GM12878 (cell line): ENCODE measurements at regions not wholly inside any gene's neighbourhood (a gene's known extent, or its start where the extent isn't known, plus 50 kb on each side); places are given as distances from the start of the nearest gene placed in this dataset.

Source experiments
- ATAC-seq: fragments of 200-7000 bp; cut with Tn5 transposase; 3 replicates; pipeline ENCODE4 v1.9.1; 2020; ENCODE audit warnings: mild to moderate bottlenecking, moderate library complexity
- BruUV-seq: library from RNA; stranded (reverse); fragments of 400-500 nt; replicated peaks from 2 replicates; lab custom pipeline; 2021; lab: Mats Ljungman, UMichigan
- CTCF ChIA-PET: fragments of 300-600 bp; sonication (Branson Sonifier 250); formaldehyde crosslinking; extraction: SDS; loops from one replicate; lab custom pipeline; 2021; ENCODE audit warnings: inconsistent platforms; lab: Yijun Ruan, JAX
- POLR2A ChIA-PET: fragments of 350-600 bp; formaldehyde crosslinking; extraction: SDS; loops from one replicate; lab custom pipeline; 2021; ENCODE audit warnings: inconsistent platforms; lab: Charles Lee
- RAD21 ChIA-PET: fragments of 300-600 bp; sonication (Branson Sonifier 250); formaldehyde crosslinking; loops from one replicate; lab custom pipeline; 2023; ENCODE audit warnings: antibody characterized with exemption; ENCODE audit not compliant: unreplicated experiment; lab: Charles Lee
- SMC1A ChIA-PET: fragments of 300-600 bp; sonication (Branson Sonifier 250); formaldehyde crosslinking; loops from one replicate; lab custom pipeline; 2023; ENCODE audit not compliant: unreplicated experiment, uncharacterized antibody; lab: Charles Lee
- DNase-seq: peaks from one replicate; pipeline ENCODE4 v3.0.0-alpha.2; 2011; ENCODE audit warnings: low read depth, low spot score
- FAIRE-seq: peaks from 3 replicates; lab custom pipeline; 2011; peaks lifted over from hg19 to GRCh38; lab: Jason Lieb, UNC
- H2AFZ ChIP-seq: 2 replicates; pipeline ENCODE4 v1.6.0; 2011; ENCODE audit warnings: low read depth, low read length, control low read depth; ENCODE audit not compliant: control insufficient read depth
- H3K27ac ChIP-seq: 2 replicates; pipeline ENCODE4 v1.5.1; 2011; ENCODE audit warnings: control low read depth; ENCODE audit not compliant: control insufficient read depth, insufficient read depth
- H3K27me3 ChIP-seq, 2 experiments: replicated peaks in 1 of 2; 2 replicates each; pipeline versions ENCODE4 v1.6.0 to v1.6.1; 2011; ENCODE audit warnings: low read length in 1 of 2; ENCODE audit not compliant: control insufficient read depth in 2 of 2, insufficient read depth in 2 of 2
- H3K36me3 ChIP-seq, 2 experiments: 2 replicates each; pipeline ENCODE4 v1.5.1; 2011; ENCODE audit warnings: low read length in 1 of 2; ENCODE audit not compliant: control insufficient read depth in 2 of 2, insufficient read depth in 2 of 2
- H3K4me1 ChIP-seq: 2 replicates; pipeline ENCODE4 v1.6.1; 2011; ENCODE audit warnings: mild to moderate bottlenecking, low read length, moderate library complexity, mixed read lengths; ENCODE audit not compliant: control insufficient read depth, insufficient read depth
- H3K4me2 ChIP-seq: 2 replicates; pipeline ENCODE4 v1.6.0; 2011; ENCODE audit warnings: control low read depth; ENCODE audit not compliant: control insufficient read depth, insufficient read depth
- H3K4me3 ChIP-seq: fragments of 200-600 bp; sonication (generic); 2 replicates; pipeline ENCODE4 v1.5.1; 2016
- H3K79me2 ChIP-seq: 2 replicates; pipeline ENCODE4 v1.6.0; 2011; ENCODE audit warnings: low read length; ENCODE audit not compliant: control insufficient read depth, insufficient read depth
- H3K9ac ChIP-seq: 2 replicates; pipeline ENCODE4 v1.8.0; 2011; ENCODE audit warnings: low read length, control low read depth, mixed read lengths; ENCODE audit not compliant: control insufficient read depth, insufficient read depth
- H3K9me3 ChIP-seq: replicated peaks from 3 replicates; pipeline ENCODE4 v1.5.1; 2011; ENCODE audit warnings: mild to moderate bottlenecking, low read length; ENCODE audit not compliant: control insufficient read depth, insufficient read depth
- H4K20me1 ChIP-seq: 2 replicates; pipeline ENCODE4 v1.6.0; 2011; ENCODE audit not compliant: control insufficient read depth, insufficient read depth
- BACH1 ChIP-seq: fragments of 450-650 bp; IDR thresholded peaks from 2 replicates; pipeline ENCODE4 v1.6.1; 2017; ENCODE audit warnings: mild to moderate bottlenecking, borderline replicate concordance
- BHLHE40 ChIP-seq, 2 experiments: fragments of 450-650 bp in 1 of 2; IDR thresholded peaks; 2 replicates each; pipeline ENCODE4 v1.6.1; 2011 to 2017; ENCODE audit warnings: low read depth in 2 of 2, borderline replicate concordance in 1 of 2, improper control_type of control experiment in 1 of 2, low read length in 1 of 2, mild to moderate bottlenecking in 1 of 2
- CBFB ChIP-seq: IDR thresholded peaks from 2 replicates; pipeline ENCODE4 v1.6.1; 2016; ENCODE audit warnings: antibody characterized with exemption, low read depth
- CREB1 ChIP-seq: IDR thresholded peaks from 2 replicates; pipeline ENCODE4 v1.6.1; 2012; ENCODE audit warnings: low read depth, mild to moderate bottlenecking, inconsistent platforms
- JUNB ChIP-seq: IDR thresholded peaks from 2 replicates; pipeline ENCODE4 v1.6.1; 2016; ENCODE audit warnings: antibody characterized with exemption, mild to moderate bottlenecking
- MYB ChIP-seq: fragments of 150-350 bp; IDR thresholded peaks from 2 replicates; pipeline ENCODE4 v1.6.1; 2014; ENCODE audit warnings: mild to moderate bottlenecking, low read depth, low read length, borderline replicate concordance
- MYC ChIP-seq: IDR thresholded peaks from 2 replicates; pipeline ENCODE4 v1.6.1; 2011; ENCODE audit warnings: mild to moderate bottlenecking, low read length, moderate library complexity, inconsistent platforms; ENCODE audit not compliant: insufficient read depth, insufficient replicate concordance, insufficient read length, severe bottlenecking
- RAD21 ChIP-seq: IDR thresholded peaks from 2 replicates; pipeline ENCODE4 v1.6.1; 2011; ENCODE audit warnings: mild to moderate bottlenecking, low read depth, low read length, moderate library complexity; ENCODE audit not compliant: insufficient read depth
- ZNF384 ChIP-seq: IDR thresholded peaks from 2 replicates; pipeline ENCODE4 v1.6.1; 2012; ENCODE audit warnings: low read depth, mild to moderate bottlenecking, low read length, improper control_type of control experiment, borderline replicate concordance
- WGBS: methylation state at CpG from one replicate; pipeline ENCODE4 v1.1.6; 2016; ENCODE audit warnings: low lambda C conversion rate; ENCODE audit not compliant: insufficient replicate concordance, insufficient coverage; ENCODE audit errors: missing lambda C conversion rate; 5-methylcytosine and 5-hydroxymethylcytosine counted together
- in situ Hi-C: fragments of 300-500 bp; cut with MboI; formaldehyde crosslinking; loops from 9 replicates; pipeline ENCODE4 v1.14.3; 2018; ENCODE audit warnings: mixed read lengths
- intact Hi-C: fragments of 100-400 bp; cut with micrococcal nuclease; formaldehyde crosslinking; loops from one replicate; pipeline ENCODE4 v1.14.2; 2022; ENCODE audit not compliant: unreplicated experiment
- TF ChIP-seq, protein P1 (sequence below): IDR thresholded peaks from 2 replicates; pipeline ENCODE4 v1.6.1; 2012; ENCODE audit warnings: low read length, inconsistent platforms
- TF ChIP-seq, protein P2 (sequence below): fragments of 450-650 bp; IDR thresholded peaks from 2 replicates; pipeline ENCODE4 v1.6.1; 2017; ENCODE audit warnings: antibody characterized with exemption, mild to moderate bottlenecking, moderate library complexity
- TF ChIP-seq, protein P3 (sequence below), 3 experiments: IDR thresholded peaks in 2 of 3; conservative IDR thresholded peaks in 1 of 3; 2 replicates each; pipeline ENCODE4 v1.5.1; 2011; ENCODE audit warnings: low read depth in 3 of 3, low read length in 3 of 3, mild to moderate bottlenecking in 3 of 3, control low read depth in 2 of 3, moderate library complexity in 2 of 3, inconsistent platforms in 1 of 3, mixed read lengths in 1 of 3; ENCODE audit not compliant: control insufficient read depth in 2 of 3, insufficient read depth in 1 of 3; ENCODE audit errors: extremely low read depth in 1 of 3
- TF ChIP-seq, protein P4 (sequence below): fragments of 450-650 bp; IDR thresholded peaks from 2 replicates; pipeline ENCODE4 v1.6.1; 2014; ENCODE audit warnings: mild to moderate bottlenecking

DNA sequence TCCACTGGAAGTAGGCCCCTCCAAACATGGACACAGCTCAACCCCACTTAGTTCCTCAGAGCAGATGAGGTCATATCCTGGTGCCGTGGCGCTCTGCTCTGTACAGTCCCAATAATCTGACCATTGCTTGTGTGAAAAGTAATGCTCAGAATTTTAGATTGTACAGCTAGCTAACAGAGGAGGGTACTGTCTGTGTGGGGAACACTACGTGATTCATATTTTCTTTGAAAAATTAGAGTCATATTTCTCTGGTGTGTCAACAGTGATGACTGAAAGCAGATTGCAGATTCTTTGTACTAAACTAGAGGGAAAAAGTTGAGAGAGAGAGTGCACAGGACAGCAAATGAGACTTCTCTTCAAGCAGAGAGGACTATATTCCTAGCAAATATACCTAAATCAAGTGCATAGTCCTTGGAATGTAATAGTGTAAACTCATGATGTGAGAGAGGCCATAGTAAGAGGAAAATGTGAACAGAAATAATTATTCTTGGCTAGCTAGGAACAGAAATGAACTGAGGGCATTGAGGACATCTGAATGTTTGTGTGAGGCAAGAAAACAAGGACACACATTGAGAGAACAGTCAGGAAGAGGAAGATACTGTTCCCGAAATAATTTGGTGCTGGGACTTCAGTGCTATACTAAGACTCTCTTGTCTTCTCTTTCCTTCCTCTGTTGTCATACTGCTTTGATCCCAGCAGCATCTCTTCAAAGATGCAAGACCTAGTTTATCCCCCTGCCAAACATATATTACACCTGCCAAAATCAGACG lies 157.0 kb upstream of the RND3 start:
- no peak overlapping the region for H3K9ac ChIP-seq
- no peaks in the 10 kb centered on the region for H3K9me3 ChIP-seq
- H3K4me1 ChIP-seq, result no peaks in the 10 kb centered on the region
- WGBS, result 18% methylated on average over 5 of the region's 5 CpGs
- H3K27me3 ChIP-seq, result no peaks in the 10 kb centered on the region; a peak in 1 of 4 replicates
- ChIA-PET CTCF (interaction anchor here (1.5 kb wide), 1 partner anchor 11 kb away, joined by 4 read pairs; no protein-coding TSS in a partner anchor), POLR2A (no interaction called here), SMC1A (interaction anchor here (0.9 to 2.5 kb wide), 5 partner anchors 12 to 70 kb away, joined by 3 to 9 read pairs (median 3); no protein-coding TSS in a partner anchor), RAD21 (no interaction called here)
- no peak for DNase-seq
- no peaks in the 10 kb centered on the region for H3K79me2 ChIP-seq
- H3K27ac ChIP-seq, result no peak overlapping the region
- TF ChIP-seq RAD21, result no peak
- TF ChIP-seq, protein P1, sequence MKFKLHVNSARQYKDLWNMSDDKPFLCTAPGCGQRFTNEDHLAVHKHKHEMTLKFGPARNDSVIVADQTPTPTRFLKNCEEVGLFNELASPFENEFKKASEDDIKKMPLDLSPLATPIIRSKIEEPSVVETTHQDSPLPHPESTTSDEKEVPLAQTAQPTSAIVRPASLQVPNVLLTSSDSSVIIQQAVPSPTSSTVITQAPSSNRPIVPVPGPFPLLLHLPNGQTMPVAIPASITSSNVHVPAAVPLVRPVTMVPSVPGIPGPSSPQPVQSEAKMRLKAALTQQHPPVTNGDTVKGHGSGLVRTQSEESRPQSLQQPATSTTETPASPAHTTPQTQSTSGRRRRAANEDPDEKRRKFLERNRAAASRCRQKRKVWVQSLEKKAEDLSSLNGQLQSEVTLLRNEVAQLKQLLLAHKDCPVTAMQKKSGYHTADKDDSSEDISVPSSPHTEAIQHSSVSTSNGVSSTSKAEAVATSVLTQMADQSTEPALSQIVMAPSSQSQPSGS, result no peak
- no peak for TF ChIP-seq CREB1
- TF ChIP-seq MYB, result no peak
- TF ChIP-seq CBFB, result no peak
- no peak for TF ChIP-seq BACH1
- TF ChIP-seq MYC, result no peak
- TF ChIP-seq ZNF384, result no peak
- TF ChIP-seq JUNB, result no peak
- TF ChIP-seq, protein P2, sequence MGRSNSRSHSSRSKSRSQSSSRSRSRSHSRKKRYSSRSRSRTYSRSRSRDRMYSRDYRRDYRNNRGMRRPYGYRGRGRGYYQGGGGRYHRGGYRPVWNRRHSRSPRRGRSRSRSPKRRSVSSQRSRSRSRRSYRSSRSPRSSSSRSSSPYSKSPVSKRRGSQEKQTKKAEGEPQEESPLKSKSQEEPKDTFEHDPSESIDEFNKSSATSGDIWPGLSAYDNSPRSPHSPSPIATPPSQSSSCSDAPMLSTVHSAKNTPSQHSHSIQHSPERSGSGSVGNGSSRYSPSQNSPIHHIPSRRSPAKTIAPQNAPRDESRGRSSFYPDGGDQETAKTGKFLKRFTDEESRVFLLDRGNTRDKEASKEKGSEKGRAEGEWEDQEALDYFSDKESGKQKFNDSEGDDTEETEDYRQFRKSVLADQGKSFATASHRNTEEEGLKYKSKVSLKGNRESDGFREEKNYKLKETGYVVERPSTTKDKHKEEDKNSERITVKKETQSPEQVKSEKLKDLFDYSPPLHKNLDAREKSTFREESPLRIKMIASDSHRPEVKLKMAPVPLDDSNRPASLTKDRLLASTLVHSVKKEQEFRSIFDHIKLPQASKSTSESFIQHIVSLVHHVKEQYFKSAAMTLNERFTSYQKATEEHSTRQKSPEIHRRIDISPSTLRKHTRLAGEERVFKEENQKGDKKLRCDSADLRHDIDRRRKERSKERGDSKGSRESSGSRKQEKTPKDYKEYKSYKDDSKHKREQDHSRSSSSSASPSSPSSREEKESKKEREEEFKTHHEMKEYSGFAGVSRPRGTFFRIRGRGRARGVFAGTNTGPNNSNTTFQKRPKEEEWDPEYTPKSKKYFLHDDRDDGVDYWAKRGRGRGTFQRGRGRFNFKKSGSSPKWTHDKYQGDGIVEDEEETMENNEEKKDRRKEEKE, result no peak
- TF ChIP-seq, protein P3, sequence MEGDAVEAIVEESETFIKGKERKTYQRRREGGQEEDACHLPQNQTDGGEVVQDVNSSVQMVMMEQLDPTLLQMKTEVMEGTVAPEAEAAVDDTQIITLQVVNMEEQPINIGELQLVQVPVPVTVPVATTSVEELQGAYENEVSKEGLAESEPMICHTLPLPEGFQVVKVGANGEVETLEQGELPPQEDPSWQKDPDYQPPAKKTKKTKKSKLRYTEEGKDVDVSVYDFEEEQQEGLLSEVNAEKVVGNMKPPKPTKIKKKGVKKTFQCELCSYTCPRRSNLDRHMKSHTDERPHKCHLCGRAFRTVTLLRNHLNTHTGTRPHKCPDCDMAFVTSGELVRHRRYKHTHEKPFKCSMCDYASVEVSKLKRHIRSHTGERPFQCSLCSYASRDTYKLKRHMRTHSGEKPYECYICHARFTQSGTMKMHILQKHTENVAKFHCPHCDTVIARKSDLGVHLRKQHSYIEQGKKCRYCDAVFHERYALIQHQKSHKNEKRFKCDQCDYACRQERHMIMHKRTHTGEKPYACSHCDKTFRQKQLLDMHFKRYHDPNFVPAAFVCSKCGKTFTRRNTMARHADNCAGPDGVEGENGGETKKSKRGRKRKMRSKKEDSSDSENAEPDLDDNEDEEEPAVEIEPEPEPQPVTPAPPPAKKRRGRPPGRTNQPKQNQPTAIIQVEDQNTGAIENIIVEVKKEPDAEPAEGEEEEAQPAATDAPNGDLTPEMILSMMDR (IDR thresholded peaks at IDR 0.05 in 2 of 3, conservative IDR thresholded peaks at IDR 0.05 in 1 of 3; ENCODE audit: control insufficient read depth in 2 of 3, extremely low read depth in 1 of 3, insufficient read depth in 1 of 3, low read depth in 3 of 3, low read length in 3 of 3), result no peak
- TF ChIP-seq BHLHE40 (IDR thresholded peaks at IDR 0.05; ENCODE audit: borderline replicate concordance in 1 of 2, low read depth in 2 of 2, low read length in 1 of 2), result no peak
- TF ChIP-seq, protein P4, sequence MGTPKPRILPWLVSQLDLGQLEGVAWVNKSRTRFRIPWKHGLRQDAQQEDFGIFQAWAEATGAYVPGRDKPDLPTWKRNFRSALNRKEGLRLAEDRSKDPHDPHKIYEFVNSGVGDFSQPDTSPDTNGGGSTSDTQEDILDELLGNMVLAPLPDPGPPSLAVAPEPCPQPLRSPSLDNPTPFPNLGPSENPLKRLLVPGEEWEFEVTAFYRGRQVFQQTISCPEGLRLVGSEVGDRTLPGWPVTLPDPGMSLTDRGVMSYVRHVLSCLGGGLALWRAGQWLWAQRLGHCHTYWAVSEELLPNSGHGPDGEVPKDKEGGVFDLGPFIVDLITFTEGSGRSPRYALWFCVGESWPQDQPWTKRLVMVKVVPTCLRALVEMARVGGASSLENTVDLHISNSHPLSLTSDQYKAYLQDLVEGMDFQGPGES, result no peak
- no peak for ATAC-seq
- intact Hi-C loops, result no loop called here
- no peak for FAIRE-seq
- no peaks in the 10 kb centered on the region for H3K36me3 ChIP-seq
- H2AFZ ChIP-seq, result no peak overlapping the region
- in situ Hi-C loops, result no loop called here
- no peak overlapping the region for H3K4me2 ChIP-seq
- BruUV-seq, result no TSS peak
- no peak overlapping the region for H3K4me3 ChIP-seq
- no peaks in the 10 kb centered on the region for H4K20me1 ChIP-seq
